A673 (cell line): ENCODE measurements at regions not wholly inside any gene's neighbourhood (a gene's known extent, or its start where the extent isn't known, plus 50 kb on each side); places are given as distances from the start of the nearest gene placed in this dataset.

Experiments
- BruUV-seq: library from RNA; stranded (reverse); fragments of 400-500 nt; replicated peaks from 2 replicates; lab custom pipeline; 2021; lab: Mats Ljungman, UMichigan
- CTCF ChIA-PET: fragments of 300-600 bp; sonication (Branson Sonifier 250); formaldehyde crosslinking; loops from one replicate; lab custom pipeline; 2022; ENCODE audit warnings: antibody characterized with exemption; lab: Charles Lee
- POLR2A ChIA-PET: fragments of 300-600 bp; sonication (Branson Sonifier 250); formaldehyde crosslinking; loops from one replicate; lab custom pipeline; 2022; ENCODE audit warnings: antibody characterized with exemption; ENCODE audit not compliant: low non-redundant PET; lab: Charles Lee
- DNase-seq: peaks from one replicate; pipeline ENCODE4 v3.0.0-alpha.2; 2015; ENCODE audit warnings: low spot score
- H3K27ac ChIP-seq: fragments of 200-600 bp; sonication (generic); 2 replicates; pipeline ENCODE4 v1.5.1; 2016; ENCODE audit warnings: mixed run types, low read depth, mild to moderate bottlenecking, mixed read lengths, antibody characterized with exemption, low read length; ENCODE audit not compliant: poor library complexity, severe bottlenecking
- H3K27me3 ChIP-seq: fragments of 200-600 bp; sonication (generic); replicated peaks from 2 replicates; pipeline ENCODE4 v1.6.1; 2017; ENCODE audit warnings: mixed run types, low read depth, mild to moderate bottlenecking, mixed read lengths, antibody characterized with exemption, low read length; ENCODE audit not compliant: insufficient read depth, poor library complexity
- H3K36me3 ChIP-seq: fragments of 200-600 bp; sonication (generic); 2 replicates; pipeline ENCODE4 v1.6.1; 2016; ENCODE audit warnings: mixed run types, mild to moderate bottlenecking, mixed read lengths, antibody characterized with exemption, low read length; ENCODE audit not compliant: insufficient read depth, poor library complexity, severe bottlenecking
- H3K4me1 ChIP-seq: fragments of 200-600 bp; sonication (generic); 2 replicates; pipeline ENCODE4 v1.6.1; 2017; ENCODE audit warnings: mixed run types, mild to moderate bottlenecking, mixed read lengths, antibody characterized with exemption, low read length; ENCODE audit not compliant: insufficient read depth, poor library complexity, severe bottlenecking
- H3K4me3 ChIP-seq: fragments of 200-600 bp; sonication (generic); 2 replicates; pipeline ENCODE4 v1.5.1; 2016; ENCODE audit warnings: low read depth, mixed run types, mild to moderate bottlenecking, mixed read lengths, low read length; ENCODE audit not compliant: poor library complexity, severe bottlenecking
- H3K9me3 ChIP-seq: fragments of 200-600 bp; sonication (generic); 2 replicates; pipeline ENCODE4 v1.6.1; 2016; ENCODE audit warnings: mixed run types, low read depth, mild to moderate bottlenecking, mixed read lengths, antibody characterized with exemption, low read length; ENCODE audit not compliant: poor library complexity, severe bottlenecking
- EZH2 ChIP-seq: fragments of 200-600 bp; sonication (generic); IDR thresholded peaks from 2 replicates; pipeline ENCODE4 v1.6.1; 2017; ENCODE audit warnings: borderline replicate concordance, low read depth, mild to moderate bottlenecking, mixed read lengths, antibody characterized with exemption, low read length; ENCODE audit not compliant: poor library complexity, severe bottlenecking
- intact Hi-C: fragments of 100-400 bp; cut with micrococcal nuclease; formaldehyde crosslinking; loops from one replicate; pipeline ENCODE4 v1.10.0; 2022; ENCODE audit not compliant: unreplicated experiment
- TF ChIP-seq, protein P1 (sequence below): fragments of 300-800, 200-600 bp; sonication (generic); conservative IDR thresholded peaks from 2 replicates; pipeline ENCODE4 v1.5.1; 2017; ENCODE audit warnings: low read depth, mild to moderate bottlenecking, antibody characterized with exemption, low read length, moderate library complexity, mixed read lengths

DNA sequence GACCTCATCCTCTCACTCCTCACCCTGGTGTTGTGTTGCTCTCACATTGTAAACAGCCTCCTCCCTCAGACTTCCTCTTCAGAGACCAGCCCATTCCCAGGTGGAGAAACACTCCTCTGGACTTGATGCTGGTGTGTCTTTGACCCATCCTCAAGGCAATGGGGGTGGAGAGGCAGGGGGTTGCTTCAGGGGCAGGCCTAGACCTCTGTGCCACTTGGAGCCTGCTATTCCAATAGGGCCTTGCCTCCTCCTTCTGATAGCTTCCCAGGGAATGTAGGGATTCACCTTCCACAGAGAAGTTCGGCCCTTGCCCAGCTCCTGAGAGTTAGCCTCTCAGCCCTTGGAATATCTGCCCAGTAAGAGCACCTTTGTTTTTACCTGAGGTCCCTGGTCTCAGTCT, 606.6 kb upstream of the CADM1 start:
- H3K27me3 ChIP-seq: no peaks in the 10 kb centered on the region

DNA sequence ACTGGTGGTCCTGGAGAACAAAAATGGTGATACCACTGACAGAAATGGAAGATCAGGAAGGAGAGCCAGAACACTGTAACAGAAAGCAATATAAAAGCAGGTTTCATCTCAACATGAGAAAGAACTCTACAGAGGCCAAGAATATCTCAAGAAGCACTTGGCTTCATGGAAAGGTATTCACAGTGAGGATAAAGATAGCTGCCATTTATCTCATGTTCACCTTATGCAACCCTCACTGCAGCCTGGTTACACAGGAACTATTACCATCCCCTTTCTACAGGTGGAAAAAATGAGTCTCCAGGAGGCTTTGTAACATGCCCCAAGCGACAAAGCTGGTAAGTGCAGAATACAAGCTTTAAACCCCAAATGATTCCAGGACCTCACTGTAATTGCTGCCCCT, 606.1 kb upstream of the CADM1 start:
- no peaks in the 10 kb centered on the region for H3K27me3 ChIP-seq
- ChIA-PET POLR2A (no interaction called here), CTCF (no interaction called here)
- no peak for TF ChIP-seq EZH2
- TF ChIP-seq, protein P1, sequence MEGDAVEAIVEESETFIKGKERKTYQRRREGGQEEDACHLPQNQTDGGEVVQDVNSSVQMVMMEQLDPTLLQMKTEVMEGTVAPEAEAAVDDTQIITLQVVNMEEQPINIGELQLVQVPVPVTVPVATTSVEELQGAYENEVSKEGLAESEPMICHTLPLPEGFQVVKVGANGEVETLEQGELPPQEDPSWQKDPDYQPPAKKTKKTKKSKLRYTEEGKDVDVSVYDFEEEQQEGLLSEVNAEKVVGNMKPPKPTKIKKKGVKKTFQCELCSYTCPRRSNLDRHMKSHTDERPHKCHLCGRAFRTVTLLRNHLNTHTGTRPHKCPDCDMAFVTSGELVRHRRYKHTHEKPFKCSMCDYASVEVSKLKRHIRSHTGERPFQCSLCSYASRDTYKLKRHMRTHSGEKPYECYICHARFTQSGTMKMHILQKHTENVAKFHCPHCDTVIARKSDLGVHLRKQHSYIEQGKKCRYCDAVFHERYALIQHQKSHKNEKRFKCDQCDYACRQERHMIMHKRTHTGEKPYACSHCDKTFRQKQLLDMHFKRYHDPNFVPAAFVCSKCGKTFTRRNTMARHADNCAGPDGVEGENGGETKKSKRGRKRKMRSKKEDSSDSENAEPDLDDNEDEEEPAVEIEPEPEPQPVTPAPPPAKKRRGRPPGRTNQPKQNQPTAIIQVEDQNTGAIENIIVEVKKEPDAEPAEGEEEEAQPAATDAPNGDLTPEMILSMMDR: no peak
- no peaks in the 10 kb centered on the region for H3K36me3 ChIP-seq
- no peaks in the 10 kb centered on the region for H3K4me1 ChIP-seq
- H3K9me3 ChIP-seq: no peaks in the 10 kb centered on the region
- no peak for DNase-seq
- H3K4me3 ChIP-seq: no peak overlapping the region
- H3K27ac ChIP-seq: no peak overlapping the region
- intact Hi-C loops: no loop called here
- no TSS peak for BruUV-seq

More for the DNA sequence above, 606.6 kb upstream of the CADM1 start:
- TF ChIP-seq EZH2: no peak
- DNase-seq: no peak
- H3K4me3 ChIP-seq: no peak overlapping the region
- no TSS peak for BruUV-seq
- H3K27ac ChIP-seq: no peak overlapping the region
- no peaks in the 10 kb centered on the region for H3K36me3 ChIP-seq
- H3K9me3 ChIP-seq: no peaks in the 10 kb centered on the region
- CTCF ChIA-PET: no interaction called here
- H3K4me1 ChIP-seq: no peaks in the 10 kb centered on the region
- POLR2A ChIA-PET: no interaction called here
- intact Hi-C loops: no loop called here

DNA sequence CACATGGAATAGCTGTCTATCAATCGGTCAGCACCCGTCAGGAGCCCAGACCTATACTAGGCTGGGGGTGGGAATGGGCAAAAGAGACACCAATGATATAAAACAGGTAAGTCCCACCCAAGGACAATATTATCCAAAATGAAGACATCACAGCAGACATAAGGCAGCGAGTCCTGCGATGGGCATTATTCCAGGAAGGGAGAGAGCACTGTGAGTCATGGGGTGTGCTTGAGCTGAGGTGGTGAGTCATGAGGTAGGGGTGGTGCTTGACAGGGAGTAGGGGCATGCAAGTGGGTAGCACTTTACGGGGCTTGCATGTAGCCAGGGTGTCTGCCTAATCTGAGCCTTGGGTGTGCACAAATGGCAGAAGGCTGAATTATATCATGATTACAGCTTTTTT, 605.0 kb upstream of the CADM1 start:
- no peaks in the 10 kb centered on the region for H3K9me3 ChIP-seq
- TF ChIP-seq, protein P1: no peak
- TF ChIP-seq EZH2: no peak
- no peak overlapping the region for H3K4me3 ChIP-seq
- intact Hi-C loops: no loop called here
- H3K4me1 ChIP-seq: no peaks in the 10 kb centered on the region
- CTCF ChIA-PET: no interaction called here
- no peaks in the 10 kb centered on the region for H3K36me3 ChIP-seq
- H3K27me3 ChIP-seq: no peaks in the 10 kb centered on the region
- POLR2A ChIA-PET: no interaction called here
- BruUV-seq: no TSS peak
- DNase-seq: peak; percentile 25
- H3K27ac ChIP-seq: no peak overlapping the region

DNA sequence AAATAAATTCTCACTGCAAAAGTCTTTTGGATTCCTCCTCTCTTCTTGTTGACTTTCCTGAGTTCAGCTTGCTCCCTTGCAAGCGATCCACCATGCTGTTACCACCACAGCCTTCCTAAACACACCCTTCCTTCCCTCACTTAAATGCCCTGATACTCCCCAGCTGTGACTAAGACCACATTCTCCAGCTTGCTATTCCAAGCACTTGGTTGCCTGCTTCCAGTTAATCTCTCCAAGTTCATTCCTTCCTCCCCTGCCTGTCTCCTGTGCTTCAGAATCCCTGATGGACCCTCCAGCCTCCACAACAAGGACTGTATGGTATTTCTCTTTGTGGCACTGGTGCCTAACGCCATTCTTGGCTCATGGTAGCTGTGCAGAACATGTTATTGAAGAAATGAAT, 603.9 kb upstream of the CADM1 start:
- DNase-seq: no peak
- Histone ChIP-seq H3K27ac (no peak overlapping the region), H3K4me1 (no peaks in the 10 kb centered on the region), H3K27me3 (no peaks in the 10 kb centered on the region), H3K4me3 (no peak overlapping the region), H3K36me3 (no peaks in the 10 kb centered on the region), H3K9me3 (no peaks in the 10 kb centered on the region)
- intact Hi-C loops: no loop called here
- POLR2A ChIA-PET: no interaction called here
- no peak for TF ChIP-seq EZH2
- TF ChIP-seq, protein P1: no peak
- BruUV-seq: no TSS peak
- CTCF ChIA-PET: no interaction called here
